SK-N-MC (cell line): ENCODE measurements at regions not wholly inside any gene's neighbourhood (a gene's known extent, or its start where the extent isn't known, plus 50 kb on each side); places are given as distances from the start of the nearest gene placed in this dataset.

Source experiments
- EZH2 ChIP-seq: fragments of 200-600 bp; sonication (generic); IDR thresholded peaks from one replicate; pipeline ENCODE4 v1.6.1; 2017; ENCODE audit warnings: antibody characterized with exemption
- FOXP2 ChIP-seq: optimal IDR thresholded peaks from 2 replicates; pipeline ENCODE3; 2011; ENCODE audit warnings: mild to moderate bottlenecking, moderate library complexity; ENCODE audit not compliant: insufficient read depth; ENCODE audit errors: extremely low read length, control extremely low read depth
- POLR2AphosphoS5 ChIP-seq: IDR thresholded peaks from 2 replicates; pipeline ENCODE4 v1.6.1; 2012; ENCODE audit warnings: mild to moderate bottlenecking, low read depth, low read length, borderline replicate concordance

GRCh38 chr18:34483198-34483597 is 226.9 kb upstream of the DTNA start:
- TF ChIP-seq EZH2 (no peak), POLR2AphosphoS5 (no peak), FOXP2 (no peak)
